DMS53 treated with DMSO at 0.1 percent for 48 hours (cell line): ENCODE measurements at regions not wholly inside any gene's neighbourhood (a gene's known extent, or its start where the extent isn't known, plus 50 kb on each side); places are given as distances from the start of the nearest gene placed in this dataset.
A peak's percentile ranks its signal among the peaks of the same experiment; 100 is the strongest.

ENCODE experiments used
- DNase-seq: peaks from one replicate; lab custom pipeline; 2025; ENCODE audit not compliant: unreplicated experiment; lab: John Stamatoyannopoulos, UW

- DNase-seq, result no peak
Observed at GRCh38 chr1:88104236-88104635, 579.8 kb upstream of the PKN2 start.

DNA sequence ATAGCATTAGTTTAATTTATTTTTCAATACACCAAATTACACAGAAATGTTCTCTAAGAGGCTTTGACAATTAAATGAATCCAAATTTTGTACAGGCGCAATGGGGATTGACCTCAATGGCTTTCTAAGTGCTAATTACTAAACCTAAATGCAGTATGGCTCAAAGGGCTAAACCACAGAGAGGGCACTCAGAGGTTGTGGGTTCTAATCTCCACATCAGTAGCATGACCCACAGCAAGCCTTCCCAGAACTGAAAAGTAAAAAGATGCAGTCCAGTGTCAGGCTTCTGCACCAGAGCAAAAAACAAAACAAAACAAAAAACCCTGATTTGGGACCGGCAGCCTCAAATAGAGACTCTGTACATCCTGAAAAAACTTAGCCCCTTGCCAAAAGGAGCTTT, 579.2 kb upstream of the PKN2 start:
- no peak for DNase-seq

- no peak for DNase-seq
Observed at GRCh38 chr1:88111816-88112215, 572.3 kb upstream of the PKN2 start.

DNA sequence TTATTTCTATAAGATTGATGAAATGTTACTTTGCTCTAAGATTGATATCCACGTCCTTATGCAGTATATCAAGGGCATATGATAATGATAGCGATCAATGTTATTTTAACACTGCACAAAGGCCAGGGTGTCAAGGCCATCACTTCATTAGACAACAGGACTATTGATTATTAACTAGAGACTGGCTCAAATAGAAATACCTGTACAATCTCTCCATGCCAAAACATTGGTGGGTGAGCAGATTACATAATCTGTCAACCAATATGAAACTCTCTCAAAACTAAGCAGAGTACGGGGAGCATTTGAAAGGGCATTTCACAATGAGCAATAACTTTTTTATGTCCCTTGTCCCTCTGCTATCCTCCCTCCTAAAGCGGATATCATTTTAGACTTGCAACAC, 566.5 kb upstream of the PKN2 start:
- DNase-seq, result no peak

- no peak for DNase-seq
Observed at GRCh38 chr1:88118176-88118845, 565.8 kb upstream of the PKN2 start.

DNA sequence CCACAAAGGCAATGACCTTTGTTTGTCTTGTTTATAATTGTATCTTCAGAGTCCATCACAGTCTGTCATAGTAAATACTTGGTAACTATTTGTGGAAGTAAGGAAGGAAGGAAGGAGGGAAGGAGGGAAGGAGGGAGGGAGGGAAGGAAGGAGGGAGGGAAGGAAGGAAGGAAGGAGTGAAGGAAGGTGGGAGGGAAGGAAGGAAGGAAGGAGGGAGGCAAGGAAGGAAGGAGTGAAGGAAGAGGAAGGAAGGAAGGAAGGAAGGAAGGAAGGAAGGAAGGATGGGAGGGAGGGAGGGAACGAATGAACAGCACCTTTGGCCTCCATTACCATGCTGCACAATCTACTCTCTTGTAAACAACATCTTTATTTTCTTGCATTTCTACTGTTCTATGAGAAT, 559.5 kb upstream of the PKN2 start:
- no peak for DNase-seq

DNA sequence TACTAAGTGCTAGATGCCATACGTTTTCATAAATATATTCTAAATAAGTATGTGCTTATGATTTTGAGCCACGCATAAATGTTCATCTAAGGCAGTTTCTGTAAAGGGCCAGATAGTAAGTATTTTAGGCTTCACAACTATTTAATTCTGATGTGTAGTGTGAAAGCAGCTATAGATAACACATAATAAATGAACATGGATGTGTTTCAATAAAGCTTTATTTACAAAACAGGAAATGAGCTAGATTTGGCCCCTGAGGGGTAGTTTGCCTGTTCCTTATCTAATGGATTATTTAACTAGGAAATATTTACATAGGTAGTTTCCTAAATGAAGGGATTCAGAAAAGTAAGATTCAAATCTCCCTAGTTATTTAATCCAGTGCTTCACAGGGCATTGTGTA, 557.6 kb upstream of the PKN2 start:
- no peak for DNase-seq

DNA sequence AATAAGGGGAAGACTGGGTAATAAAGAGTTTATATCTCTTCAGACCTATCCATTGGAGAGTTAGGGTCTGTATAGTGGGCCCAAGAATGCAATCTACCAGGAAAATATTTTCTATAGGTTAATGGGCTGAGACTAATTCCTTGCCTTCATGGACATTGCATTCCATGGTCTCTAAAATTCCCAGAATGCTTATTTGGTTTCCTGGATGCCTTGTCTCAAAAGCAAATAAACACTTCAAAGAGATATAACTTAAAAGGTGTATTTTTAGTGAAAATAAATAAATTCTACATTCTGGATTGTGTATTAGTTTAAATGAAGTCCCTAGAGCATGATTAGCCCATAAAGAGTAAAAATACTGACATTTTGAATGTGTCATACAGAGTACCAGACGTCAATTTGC, 550.1 kb upstream of the PKN2 start:
- no peak for DNase-seq

GRCh38 chr1:88134983-88135921, 548.8 kb upstream of the PKN2 start:
- no peak for DNase-seq

DNA sequence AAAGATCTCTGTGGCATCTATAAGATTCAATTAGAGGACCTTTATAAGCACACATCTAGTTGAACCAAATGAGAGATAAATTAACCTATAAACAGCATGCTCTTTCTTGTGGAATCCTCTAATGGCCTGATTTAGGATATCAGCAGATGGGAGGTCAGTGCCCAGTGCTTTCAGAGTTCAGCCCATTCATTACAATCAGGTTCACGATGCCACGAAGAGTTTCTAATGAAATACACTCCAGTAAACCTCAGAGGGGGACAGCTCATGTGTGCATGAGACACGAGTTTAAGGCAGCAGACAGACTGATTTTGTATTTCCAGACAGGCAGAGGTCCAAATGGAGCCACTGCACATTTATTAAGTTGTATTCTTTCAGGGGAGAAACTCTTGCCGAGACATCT, 544.4 kb upstream of the PKN2 start:
- no peak for DNase-seq

- no peak for DNase-seq
Observed at GRCh38 chr1:88140325-88140724, 543.7 kb upstream of the PKN2 start.

- DNase-seq, result peak; percentile 59
Observed at GRCh38 chr1:88141499-88142074, 542.5 kb upstream of the PKN2 start.

- DNase-seq, result peak; percentile 9
Observed at GRCh38 chr1:88145752-88146151, 538.3 kb upstream of the PKN2 start.

DNA sequence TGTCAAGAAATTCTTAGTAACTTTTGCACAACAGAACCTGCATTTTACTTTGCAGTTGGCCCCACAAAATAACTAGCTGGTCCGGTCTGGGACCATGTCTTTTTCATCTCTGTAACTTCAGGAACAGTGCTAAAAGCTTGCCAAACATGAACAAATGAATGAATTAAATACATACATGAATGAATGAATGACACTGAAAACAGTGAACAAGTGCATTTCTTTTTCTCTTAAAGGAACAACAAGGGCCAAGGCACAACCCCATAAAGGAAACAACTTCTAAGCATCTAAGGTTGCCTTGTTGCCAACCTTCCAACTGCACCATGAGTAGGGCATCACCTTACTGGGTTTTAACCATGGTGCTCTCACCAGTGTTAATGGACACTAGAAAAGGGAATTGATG, 534.4 kb upstream of the PKN2 start:
- no peak for DNase-seq

- DNase-seq, result no peak
Observed at GRCh38 chr1:88150330-88150729, 533.7 kb upstream of the PKN2 start.

- DNase-seq, result no peak
Observed at GRCh38 chr1:88163187-88163586, 520.9 kb upstream of the PKN2 start.

GRCh38 chr1:88168126-88168525, 515.9 kb upstream of the PKN2 start:
- no peak for DNase-seq

GRCh38 chr1:88169139-88169538, 514.9 kb upstream of the PKN2 start:
- no peak for DNase-seq

GRCh38 chr1:88169939-88170338, 514.1 kb upstream of the PKN2 start:
- DNase-seq, result no peak

DNA sequence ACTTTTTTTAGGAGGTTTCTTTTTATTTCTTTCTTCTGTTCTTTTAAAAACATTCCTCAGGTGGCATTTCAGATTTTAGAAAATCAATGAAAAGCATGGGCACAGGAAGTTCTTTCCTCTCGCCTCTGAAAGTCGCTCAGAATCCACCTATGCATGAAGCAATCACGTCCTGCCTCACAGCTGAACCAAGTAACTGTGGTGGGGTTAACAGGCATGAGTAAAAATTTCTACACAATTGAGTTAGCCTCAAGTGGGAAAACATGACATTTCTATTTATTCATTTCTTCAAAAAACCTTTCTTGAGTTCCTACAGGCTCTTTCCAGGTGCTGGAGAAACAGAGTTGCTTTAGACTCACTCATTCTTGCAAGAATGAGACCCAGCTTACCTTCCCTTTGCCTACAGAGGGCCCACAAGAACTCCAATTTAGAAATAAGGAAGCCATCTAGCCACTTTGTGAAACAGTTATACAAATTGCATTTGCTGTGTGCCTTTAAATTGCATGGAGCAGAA, 508.9 kb upstream of the PKN2 start:
- DNase-seq, result no peak

GRCh38 chr1:88175631-88176226, 508.3 kb upstream of the PKN2 start:
- DNase-seq, result no peak
